ENCODE measurements at regions not wholly inside any gene's neighbourhood (a gene's known extent, or its start where the extent isn't known, plus 50 kb on each side); places are given as distances from the start of the nearest gene placed in this dataset.

DNA sequence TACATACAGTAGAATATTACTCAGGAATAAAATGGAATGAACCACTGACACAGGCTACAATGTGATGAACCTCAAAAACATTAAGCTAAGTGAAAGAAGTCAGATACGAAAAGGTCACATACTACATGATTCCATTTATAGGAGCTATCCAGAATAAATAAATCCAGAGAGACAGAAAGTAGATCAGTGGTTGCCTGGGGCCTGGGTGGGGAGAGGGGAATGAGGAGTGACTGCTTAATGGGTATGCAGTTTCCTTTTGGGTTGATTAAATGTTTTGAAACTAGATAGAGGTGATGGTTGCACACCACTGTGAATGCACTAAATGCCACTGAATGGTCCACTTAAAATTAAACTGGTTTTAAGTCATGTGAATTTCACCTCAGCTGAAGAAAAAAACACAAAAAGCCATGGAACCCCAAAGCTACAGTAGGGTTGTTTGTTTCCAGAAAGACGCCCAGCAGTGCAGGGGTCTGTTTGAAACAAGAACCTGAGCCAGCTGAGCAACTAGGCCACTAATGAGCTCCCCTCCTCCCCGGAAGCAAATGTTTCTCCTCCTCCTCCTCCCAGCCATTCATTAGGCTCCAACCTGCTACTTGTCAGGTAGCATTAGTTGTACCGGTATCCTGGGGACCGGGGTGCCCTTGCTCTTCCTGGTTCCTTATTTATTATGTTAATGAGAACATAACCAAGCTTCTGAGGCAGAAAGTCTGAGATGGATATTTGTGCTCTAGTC lies 168.4 kb downstream of the EVX1 start:
- TF ChIP-seq EZH2 (IDR thresholded peaks at IDR 0.05; ENCODE audit: insufficient read depth, poor library complexity, severe bottlenecking): no peak
- TF ChIP-seq EZH2phosphoT487 (IDR thresholded peaks at IDR 0.05; ENCODE audit: insufficient read depth, low read depth): no peak

Measured in GM23248 (cell line).